Endometrium (tissue), 2 donors: ENCODE measurements at regions not wholly inside any gene's neighbourhood (a gene's known extent, or its start where the extent isn't known, plus 50 kb on each side); places are given as distances from the start of the nearest gene placed in this dataset.
"Not testable (repeated sequence)": the region's sequence is repeated elsewhere in the genome, so short reads cannot be mapped to it uniquely, and the experiment has no call there.

Source experiments
- FAIRE-seq: peaks from 2 replicates; lab custom pipeline; 2012; peaks lifted over from hg19 to GRCh38; lab: Jason Lieb, UNC
- donor health status: control.
- donor health status: control.

DNA sequence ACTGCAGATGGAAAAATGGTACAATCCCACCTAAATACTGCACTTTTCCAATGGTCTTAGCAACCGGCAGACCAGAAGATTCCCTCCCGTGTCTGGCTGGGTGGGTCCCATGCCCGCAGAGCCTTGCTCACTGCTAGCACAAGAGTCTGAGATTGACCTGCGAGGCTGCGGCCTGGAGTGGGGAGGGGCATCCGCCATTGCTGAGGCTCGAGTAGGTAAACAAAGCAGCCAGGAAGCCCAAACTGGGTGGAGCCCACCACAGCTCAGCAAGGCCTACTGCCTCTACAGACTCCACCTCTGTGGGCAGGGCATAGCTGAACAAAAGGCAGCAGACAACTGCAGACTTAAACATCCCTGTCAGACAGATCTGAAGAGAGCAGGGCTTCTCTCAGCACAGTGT is 221.6 kb upstream of the CTNND2 start:
- no peak for FAIRE-seq

DNA sequence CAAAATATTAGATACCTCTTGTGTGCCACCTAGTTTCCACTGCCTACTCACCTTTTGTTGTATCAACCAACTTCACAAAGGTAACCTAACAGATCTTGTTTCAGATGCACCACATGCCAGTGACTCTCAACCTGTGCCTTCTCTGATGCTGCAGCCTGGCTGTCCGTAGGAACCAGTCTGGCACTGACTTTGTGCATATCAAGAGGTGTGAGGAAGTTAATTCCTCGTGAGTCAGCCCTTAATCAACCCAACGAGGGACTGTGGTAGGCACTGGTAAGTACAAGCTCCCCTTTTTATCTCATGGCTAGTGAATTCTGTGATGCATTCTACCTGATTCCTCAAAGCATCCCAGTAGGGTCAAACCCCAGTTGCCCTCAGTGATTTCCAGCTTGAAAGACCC is 215.4 kb upstream of the CTNND2 start:
- no peak for FAIRE-seq

GRCh38 chr5:12114075-12114474 is 209.8 kb upstream of the CTNND2 start:
- no peak for FAIRE-seq

DNA sequence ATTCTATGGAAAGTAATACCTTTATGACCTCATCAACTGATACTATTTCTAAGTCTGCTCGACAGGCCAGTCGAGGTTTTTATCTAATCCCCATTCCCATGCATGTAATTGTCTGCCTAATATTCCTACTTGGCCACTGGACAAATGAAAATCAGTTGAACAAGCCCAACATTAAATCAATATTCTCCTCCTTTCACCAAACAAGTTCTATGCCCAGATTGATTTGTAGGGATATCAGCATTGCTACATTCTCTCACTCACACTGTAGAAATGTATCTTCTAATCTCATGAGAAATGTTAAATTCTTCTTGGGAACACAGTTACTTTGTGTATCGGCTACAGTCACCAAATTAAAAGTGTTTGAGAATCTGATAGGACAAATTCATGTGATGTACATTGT is 208.8 kb upstream of the CTNND2 start:
- FAIRE-seq, result no peak

DNA sequence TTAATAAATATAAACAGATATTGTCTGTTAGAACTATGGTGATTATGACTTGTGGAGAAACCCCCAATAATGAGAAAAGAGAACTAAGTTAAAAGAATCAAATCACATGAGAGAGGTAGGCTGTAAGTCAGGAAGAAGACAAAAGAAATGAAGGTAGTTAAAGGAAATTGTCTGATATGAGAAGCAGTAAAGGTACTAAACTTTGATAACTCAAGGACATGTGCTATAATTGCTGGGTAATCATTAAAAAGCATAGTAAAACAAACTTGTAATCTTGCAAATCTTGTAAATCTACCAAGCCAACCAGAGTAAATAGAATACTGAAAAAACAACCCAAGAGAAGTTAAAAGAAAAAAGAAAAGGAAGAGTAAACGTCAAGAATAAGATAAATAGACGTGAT is 207.0 kb upstream of the CTNND2 start:
- no peak for FAIRE-seq

- no peak for FAIRE-seq
These were observed 206.4 kb upstream of the CTNND2 start for GRCh38 chr5:12110629-12111028.

- no peak for FAIRE-seq
These were observed 204.9 kb upstream of the CTNND2 start for GRCh38 chr5:12109075-12109688.

DNA sequence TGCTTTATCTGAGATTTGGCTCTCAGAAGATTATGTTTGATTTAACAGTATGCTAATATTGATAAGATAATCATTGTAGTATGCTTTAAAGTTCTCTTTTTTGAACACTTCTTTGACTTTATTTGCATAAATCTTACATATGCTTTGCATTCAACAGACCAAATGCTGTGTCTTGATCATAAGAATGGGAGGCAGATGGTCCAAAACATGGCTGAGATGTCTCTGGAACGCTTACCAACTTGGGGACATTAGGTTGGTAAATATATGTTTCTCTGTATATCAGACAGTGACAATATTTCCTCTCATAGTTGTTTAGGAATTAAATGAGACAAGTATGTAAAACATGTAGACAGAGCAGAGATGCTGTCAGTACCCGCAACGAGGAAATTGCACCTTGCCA is 197.9 kb upstream of the CTNND2 start:
- FAIRE-seq, result no peak

DNA sequence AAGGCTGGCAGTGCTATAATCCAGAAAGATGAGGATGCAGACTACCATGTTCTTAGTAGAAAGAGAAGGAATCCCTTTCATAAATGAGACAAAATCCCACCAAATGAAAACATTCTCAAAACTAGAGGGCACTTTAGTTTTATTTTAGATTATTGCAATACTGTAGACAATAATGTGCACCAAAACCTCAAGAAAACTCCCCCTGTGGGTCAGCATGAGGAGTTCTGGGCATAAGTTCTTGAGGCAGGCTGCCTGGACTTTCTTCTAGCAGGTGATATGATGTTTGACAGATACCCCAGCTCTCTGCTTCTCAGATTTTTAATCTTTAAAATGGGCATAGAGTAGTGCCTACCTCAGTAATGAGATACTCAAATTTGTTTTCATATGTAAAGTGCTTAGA is 196.3 kb upstream of the CTNND2 start:
- FAIRE-seq, result no peak

DNA sequence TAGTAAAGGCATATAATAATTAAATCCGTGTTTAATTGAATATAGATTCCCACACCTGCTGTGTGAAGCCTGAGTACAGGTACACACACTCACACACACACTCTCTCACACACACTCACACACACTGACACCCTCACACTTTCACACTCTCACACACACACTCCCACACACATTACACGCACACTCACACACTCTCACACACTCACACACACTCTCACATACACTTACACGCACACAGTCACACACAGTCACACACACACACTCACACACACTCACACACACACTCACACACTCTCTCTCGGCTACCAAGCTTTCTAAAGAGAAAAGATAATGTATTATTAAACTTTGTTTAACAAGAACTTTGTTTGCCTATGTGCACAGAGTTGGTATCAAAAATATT is 195.1 kb upstream of the CTNND2 start:
- FAIRE-seq, result no peak

GRCh38 chr5:12095808-12096281 is 191.6 kb upstream of the CTNND2 start:
- no peak for FAIRE-seq

- FAIRE-seq, result no peak
These were observed 189.3 kb upstream of the CTNND2 start for GRCh38 chr5:12093586-12093985.

DNA sequence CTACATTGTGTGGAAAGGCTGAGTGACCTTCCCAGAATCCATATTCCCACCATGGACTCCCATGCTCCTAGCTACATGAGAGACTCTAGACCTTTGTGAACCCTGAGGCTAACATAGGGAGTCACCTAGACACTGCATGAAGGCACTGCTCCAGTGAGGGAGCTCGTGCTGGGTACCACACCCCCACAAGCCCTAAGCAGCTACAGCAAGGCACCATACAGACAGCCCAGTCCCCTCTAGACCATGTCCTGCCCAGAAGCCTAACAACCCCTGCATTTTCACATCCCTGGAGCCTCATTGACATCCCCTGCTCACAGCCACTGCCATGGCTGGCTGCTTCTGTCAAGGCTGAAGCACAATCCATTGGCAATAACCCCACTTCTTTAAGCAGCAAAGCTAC is 176.5 kb upstream of the CTNND2 start:
- FAIRE-seq, result no peak

GRCh38 chr5:12078286-12078685 is 174.0 kb upstream of the CTNND2 start:
- FAIRE-seq, result not testable (repeated sequence)

- no peak for FAIRE-seq
These were observed 169.2 kb upstream of the CTNND2 start for GRCh38 chr5:12073426-12073825.

DNA sequence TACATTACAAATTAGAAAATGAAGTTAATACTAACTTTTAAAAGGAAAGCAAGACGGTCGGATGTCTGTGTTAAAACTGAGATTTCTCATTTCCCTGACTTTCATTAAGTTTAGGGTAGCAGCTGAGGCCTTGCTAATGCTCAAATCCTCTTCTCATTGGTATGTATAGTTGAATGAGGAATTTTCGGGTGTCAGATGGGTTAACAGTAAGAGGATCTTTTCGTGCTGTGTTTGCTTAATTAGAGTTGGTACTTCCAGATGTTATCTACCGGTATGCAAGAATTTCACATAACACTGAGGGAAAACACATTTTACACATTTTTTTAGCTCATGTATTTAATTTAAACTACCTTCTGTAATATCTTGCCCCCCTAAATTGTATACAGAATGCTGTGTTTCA is 168.2 kb upstream of the CTNND2 start:
- FAIRE-seq, result no peak

- no peak for FAIRE-seq
These were observed 167.2 kb upstream of the CTNND2 start for GRCh38 chr5:12071455-12071854.

- no peak for FAIRE-seq
These were observed 119.5 kb upstream of the CTNND2 start for GRCh38 chr5:12023614-12024241.

GRCh38 chr5:12022444-12022843 is 118.2 kb upstream of the CTNND2 start:
- no peak for FAIRE-seq

- no peak for FAIRE-seq
These were observed 115.1 kb upstream of the CTNND2 start for GRCh38 chr5:12019306-12019705.

GRCh38 chr5:12017007-12017406 is 112.8 kb upstream of the CTNND2 start:
- FAIRE-seq, result no peak

- no peak for FAIRE-seq
These were observed 112.0 kb upstream of the CTNND2 start for GRCh38 chr5:12016159-12016746.

DNA sequence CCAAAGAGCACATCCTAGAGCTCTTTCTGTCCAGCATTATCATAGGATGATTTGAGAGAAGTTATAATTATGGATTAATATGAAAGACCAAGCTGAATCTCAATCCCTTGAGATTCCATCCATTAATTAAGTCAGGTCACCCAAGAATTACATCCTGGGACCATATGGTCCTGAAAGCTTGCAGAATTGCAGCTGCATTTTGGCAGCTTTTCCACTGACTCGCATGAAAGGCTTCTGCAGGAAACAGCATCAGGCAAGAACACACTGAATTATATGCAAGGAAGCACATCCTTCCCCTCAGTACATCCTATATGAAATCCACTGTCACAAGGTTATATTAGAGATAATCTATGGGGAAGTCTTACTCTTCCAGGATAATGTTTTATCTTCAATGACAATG is 109.1 kb upstream of the CTNND2 start:
- FAIRE-seq, result no peak

DNA sequence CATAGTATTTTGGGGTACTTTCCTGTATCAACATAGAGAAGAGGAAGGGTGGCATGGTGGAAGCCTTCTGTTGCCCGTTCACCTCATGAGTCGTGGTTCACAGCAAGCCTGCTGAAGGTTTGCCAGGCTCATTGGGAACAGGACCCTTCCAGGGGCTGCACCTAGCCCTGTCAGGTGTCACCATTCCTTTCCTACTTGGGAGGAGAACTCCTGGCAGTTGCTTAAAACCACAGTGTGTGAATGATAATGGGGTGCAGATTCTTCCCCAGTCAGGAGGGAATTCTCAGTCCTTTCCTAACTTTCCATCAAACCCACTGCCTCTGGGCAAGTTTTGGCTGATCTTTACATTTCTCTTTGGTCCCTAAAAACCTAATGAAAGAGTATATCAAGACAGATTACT is 99.4 kb upstream of the CTNND2 start:
- no peak for FAIRE-seq
